ENCODE measurements at regions not wholly inside any gene's neighbourhood (a gene's known extent, or its start where the extent isn't known, plus 50 kb on each side); places are given as distances from the start of the nearest gene placed in this dataset.

GRCh38 chr2:14231391-14231898 is 401.1 kb upstream of the LRATD1 start:
- no peak for DNase-seq

- no peak for DNase-seq
These were observed 400.3 kb upstream of the LRATD1 start for GRCh38 chr2:14232217-14232616.

- no peak for DNase-seq
These were observed 397.6 kb upstream of the LRATD1 start for GRCh38 chr2:14234911-14235310.

GRCh38 chr2:14235667-14236066 is 396.9 kb upstream of the LRATD1 start:
- no peak for DNase-seq

GRCh38 chr2:14237902-14238301 is 394.6 kb upstream of the LRATD1 start:
- DNase-seq = no peak

- DNase-seq = no peak
These were observed 392.9 kb upstream of the LRATD1 start for GRCh38 chr2:14239605-14240004.

- DNase-seq = no peak
These were observed 391.6 kb upstream of the LRATD1 start for GRCh38 chr2:14240868-14241267.

- no peak for DNase-seq
These were observed 386.6 kb upstream of the LRATD1 start for GRCh38 chr2:14245901-14246300.

GRCh38 chr2:14255135-14255820 is 377.2 kb upstream of the LRATD1 start:
- DNase-seq = no peak

GRCh38 chr2:14256890-14257289 is 375.6 kb upstream of the LRATD1 start:
- no peak for DNase-seq

- no peak for DNase-seq
These were observed 374.6 kb upstream of the LRATD1 start for GRCh38 chr2:14257801-14258507.

GRCh38 chr2:14261771-14262170 is 370.7 kb upstream of the LRATD1 start:
- no peak for DNase-seq

GRCh38 chr2:14263053-14263452 is 369.5 kb upstream of the LRATD1 start:
- DNase-seq = no peak

- DNase-seq = no peak
These were observed 362.4 kb upstream of the LRATD1 start for GRCh38 chr2:14270036-14270582.

- DNase-seq = no peak
These were observed 360.0 kb upstream of the LRATD1 start for GRCh38 chr2:14272396-14273075.

- DNase-seq = no peak
These were observed 358.9 kb upstream of the LRATD1 start for GRCh38 chr2:14273650-14274049.

GRCh38 chr2:14284244-14284643 is 348.3 kb upstream of the LRATD1 start:
- no peak for DNase-seq

GRCh38 chr2:14285812-14286211 is 346.7 kb upstream of the LRATD1 start:
- no peak for DNase-seq

- DNase-seq = no peak
These were observed 344.5 kb upstream of the LRATD1 start for GRCh38 chr2:14288016-14288415.

- no peak for DNase-seq
These were observed 339.6 kb upstream of the LRATD1 start for GRCh38 chr2:14292964-14293363.

- no peak for DNase-seq
These were observed 335.2 kb upstream of the LRATD1 start for GRCh38 chr2:14297340-14297739.

- no peak for DNase-seq
These were observed 334.6 kb upstream of the LRATD1 start for GRCh38 chr2:14297906-14298305.

GRCh38 chr2:14301331-14301730 is 331.2 kb upstream of the LRATD1 start:
- no peak for DNase-seq

All from NCI-H2081 treated with DMSO at 0.1 percent for 48 hours (cell line).